ENCODE measurements at regions not wholly inside any gene's neighbourhood (a gene's known extent, or its start where the extent isn't known, plus 50 kb on each side); places are given as distances from the start of the nearest gene placed in this dataset.

DNA sequence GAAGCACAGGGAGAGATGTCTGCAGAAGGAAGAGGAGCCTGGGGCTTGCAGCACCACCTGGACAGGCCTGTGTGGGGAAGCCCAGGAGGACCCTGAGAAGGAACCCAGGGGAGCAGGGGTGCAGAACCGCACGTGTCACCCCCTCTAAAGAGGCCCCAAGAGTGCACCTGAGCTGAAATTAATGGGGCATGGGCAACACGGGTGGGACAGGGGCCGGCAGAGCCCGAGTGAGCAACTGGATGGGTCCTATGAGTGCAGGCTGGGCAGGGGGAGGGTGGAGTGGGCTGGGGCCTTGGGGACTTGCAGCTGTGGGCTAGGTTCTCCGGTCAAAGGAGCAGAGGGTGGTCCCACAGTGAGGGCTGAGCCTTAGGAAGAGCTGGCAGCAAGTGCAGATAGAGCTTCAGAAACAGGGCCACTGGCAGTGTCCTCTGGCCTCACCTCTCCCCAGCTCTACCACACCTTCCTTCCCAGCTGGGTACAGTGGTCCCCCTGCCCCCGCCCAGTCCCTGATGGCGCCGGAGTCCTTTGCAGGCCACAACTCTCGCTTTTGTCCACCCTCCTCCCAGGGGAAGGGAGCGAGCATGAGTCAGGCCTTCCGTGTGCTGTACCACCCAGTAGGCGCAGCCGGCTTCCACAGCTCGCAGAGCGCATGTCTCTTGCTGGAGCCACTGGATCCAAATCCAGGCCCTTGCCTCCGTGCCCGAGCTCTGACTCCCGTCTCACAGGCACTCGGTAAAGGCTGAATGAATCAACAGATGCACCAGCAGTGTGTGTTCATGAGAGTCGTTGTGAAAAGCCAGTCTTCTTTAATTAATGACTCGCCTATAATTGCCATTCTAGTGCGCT, 131.6 kb downstream of the HMX1 start:
- H3K4me3 ChIP-seq (ENCODE audit: low read depth, low read length), result no peak overlapping the region
- TF ChIP-seq, protein P1, sequence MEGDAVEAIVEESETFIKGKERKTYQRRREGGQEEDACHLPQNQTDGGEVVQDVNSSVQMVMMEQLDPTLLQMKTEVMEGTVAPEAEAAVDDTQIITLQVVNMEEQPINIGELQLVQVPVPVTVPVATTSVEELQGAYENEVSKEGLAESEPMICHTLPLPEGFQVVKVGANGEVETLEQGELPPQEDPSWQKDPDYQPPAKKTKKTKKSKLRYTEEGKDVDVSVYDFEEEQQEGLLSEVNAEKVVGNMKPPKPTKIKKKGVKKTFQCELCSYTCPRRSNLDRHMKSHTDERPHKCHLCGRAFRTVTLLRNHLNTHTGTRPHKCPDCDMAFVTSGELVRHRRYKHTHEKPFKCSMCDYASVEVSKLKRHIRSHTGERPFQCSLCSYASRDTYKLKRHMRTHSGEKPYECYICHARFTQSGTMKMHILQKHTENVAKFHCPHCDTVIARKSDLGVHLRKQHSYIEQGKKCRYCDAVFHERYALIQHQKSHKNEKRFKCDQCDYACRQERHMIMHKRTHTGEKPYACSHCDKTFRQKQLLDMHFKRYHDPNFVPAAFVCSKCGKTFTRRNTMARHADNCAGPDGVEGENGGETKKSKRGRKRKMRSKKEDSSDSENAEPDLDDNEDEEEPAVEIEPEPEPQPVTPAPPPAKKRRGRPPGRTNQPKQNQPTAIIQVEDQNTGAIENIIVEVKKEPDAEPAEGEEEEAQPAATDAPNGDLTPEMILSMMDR (IDR thresholded peaks at IDR 0.05; ENCODE audit: borderline replicate concordance, insufficient read depth, low read depth, low read length), result no peak

- TF ChIP-seq, protein P1 (IDR thresholded peaks at IDR 0.05; ENCODE audit: borderline replicate concordance, insufficient read depth, low read depth, low read length), result no peak
Measured at GRCh38 chr4:8739317-8739716, 132.3 kb downstream of the HMX1 start.

GRCh38 chr4:8738471-8738931, 133.1 kb downstream of the HMX1 start:
- H3K4me3 ChIP-seq (ENCODE audit: low read depth, low read length), result no peak overlapping the region
- TF ChIP-seq, protein P1 (IDR thresholded peaks at IDR 0.05; ENCODE audit: borderline replicate concordance, insufficient read depth, low read depth, low read length), result no peak

More at GRCh38 chr4:8739317-8739716, 132.3 kb downstream of the HMX1 start:
- H3K4me3 ChIP-seq (ENCODE audit: low read depth, low read length), result no peak overlapping the region

GRCh38 chr4:8737601-8738279, 133.9 kb downstream of the HMX1 start:
- no peak overlapping the region for H3K4me3 ChIP-seq (ENCODE audit: low read depth, low read length)
- TF ChIP-seq, protein P1 (IDR thresholded peaks at IDR 0.05; ENCODE audit: borderline replicate concordance, insufficient read depth, low read depth, low read length), result no peak

DNA sequence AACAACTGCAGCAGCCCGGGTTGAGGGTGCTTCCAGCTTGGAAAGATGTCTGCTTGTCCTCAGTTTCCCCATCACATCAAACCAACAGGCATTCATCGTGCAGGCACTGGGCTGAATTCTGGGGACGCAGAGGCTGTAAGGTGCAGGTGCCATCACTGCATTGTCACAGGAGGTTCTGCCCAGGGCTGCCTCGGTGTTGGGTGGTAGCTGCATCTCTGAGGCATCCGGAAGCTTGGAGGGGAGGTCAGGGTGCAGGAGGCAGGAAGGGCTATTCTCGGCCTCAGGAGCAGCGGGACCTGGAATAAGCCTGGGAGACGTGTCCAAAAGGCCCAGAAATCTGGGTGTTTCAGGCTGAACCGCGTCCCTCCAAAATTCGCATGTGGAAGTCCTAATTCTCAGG, 134.6 kb downstream of the HMX1 start:
- no peak overlapping the region for H3K4me3 ChIP-seq (ENCODE audit: low read depth, low read length)
- TF ChIP-seq, protein P1 (IDR thresholded peaks at IDR 0.05; ENCODE audit: borderline replicate concordance, insufficient read depth, low read depth, low read length), result no peak

DNA sequence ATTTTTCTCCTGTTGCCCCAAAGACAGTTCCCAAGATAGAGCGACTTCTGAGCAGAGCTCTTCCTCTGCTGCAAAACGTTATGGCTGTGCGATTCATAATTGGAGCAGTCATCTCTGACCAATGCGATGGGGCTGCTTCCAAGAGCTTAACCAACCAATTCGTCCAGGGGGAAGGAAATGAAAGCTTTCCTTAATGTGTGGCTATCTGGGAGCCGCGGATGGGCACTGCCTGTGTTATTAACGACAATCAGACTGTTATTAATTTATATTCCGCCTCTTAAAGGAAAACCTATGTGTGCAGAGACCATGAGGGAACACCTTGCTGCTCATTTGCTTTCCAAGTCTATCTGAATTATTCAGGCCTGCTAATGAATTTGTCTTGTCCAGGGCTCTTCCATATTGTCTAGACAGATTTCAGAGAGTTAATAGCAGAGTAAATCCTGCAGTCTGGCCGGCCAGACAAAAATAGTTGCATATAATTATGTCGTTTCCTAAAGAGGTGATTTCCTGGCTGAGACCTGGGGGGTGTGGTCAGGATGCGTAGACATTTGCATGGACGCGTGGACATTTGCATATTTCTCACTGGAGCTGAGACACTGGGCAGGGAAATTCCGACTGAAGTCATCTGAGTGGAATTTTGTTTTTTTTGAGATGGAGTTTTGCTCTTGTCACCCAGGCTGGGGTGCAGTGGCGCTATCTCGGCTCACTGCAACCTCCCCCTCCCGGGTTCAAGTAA, 135.4 kb downstream of the HMX1 start:
- no peak overlapping the region for H3K4me3 ChIP-seq (ENCODE audit: low read depth, low read length)
- TF ChIP-seq, protein P1 (IDR thresholded peaks at IDR 0.05; ENCODE audit: borderline replicate concordance, insufficient read depth, low read depth, low read length), result no peak

All from GM12875 (cell line).